ENCODE measurements at regions not wholly inside any gene's neighbourhood (a gene's known extent, or its start where the extent isn't known, plus 50 kb on each side); places are given as distances from the start of the nearest gene placed in this dataset.

DNA sequence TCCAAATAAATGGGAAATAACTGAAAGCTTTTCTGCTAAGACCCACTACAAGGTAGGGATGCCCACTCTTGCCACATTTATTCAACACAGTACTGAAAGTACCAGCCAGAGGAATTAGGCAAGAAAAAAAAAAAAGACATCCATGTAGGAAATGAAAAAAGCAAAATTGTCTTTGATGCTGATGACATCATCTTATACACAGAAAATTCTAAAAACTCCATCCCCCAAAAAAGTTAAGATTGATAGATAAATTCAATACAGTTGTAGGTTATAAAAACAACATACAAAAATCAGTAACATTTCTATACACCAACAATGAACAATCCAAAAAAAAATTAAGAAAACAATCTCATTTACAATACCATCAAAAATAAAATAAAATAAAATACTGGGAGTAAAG, 330.4 kb downstream of the RBM26 start:
- intact Hi-C loops (cut with micrococcal nuclease), result no loop called here

DNA sequence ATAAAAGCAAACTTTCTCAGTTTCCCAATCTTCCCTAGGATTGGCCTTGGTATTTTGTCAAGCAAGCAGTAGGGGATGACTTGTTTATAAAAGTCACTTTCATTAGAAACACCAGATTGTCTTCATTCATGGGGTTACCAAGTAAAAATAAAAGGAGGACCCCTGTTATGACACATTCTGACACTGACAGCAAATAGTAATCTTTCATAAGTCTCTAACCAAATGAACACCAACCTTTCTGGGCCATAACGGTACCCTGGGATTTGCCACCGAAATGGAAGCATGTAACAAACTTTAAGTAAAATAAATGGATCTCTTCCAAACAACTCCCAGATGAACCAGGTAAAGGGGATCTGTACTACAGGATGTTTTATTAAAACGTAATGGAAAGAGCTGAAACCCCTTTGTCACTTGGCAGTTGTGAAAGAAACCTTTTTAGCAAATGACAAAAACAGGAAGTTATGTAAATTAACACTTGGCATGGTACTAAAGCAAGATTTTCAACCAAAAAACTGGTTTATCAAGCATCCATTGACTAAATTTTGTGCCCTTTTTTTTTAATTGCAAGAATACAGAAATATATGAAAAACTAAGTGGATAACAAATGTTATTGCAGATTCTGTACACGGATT, 335.6 kb downstream of the RBM26 start:
- Histone ChIP-seq H3K4me1 (ENCODE audit: control insufficient read depth in 2 of 2, insufficient read depth in 2 of 2, low read length in 2 of 2) (peaks cover 13% of the 10 kb centered on the region in 2 donors), H3K4me3 (ENCODE audit: control extremely low read depth in 1 of 5, extremely low read depth in 1 of 5, insufficient read depth in 1 of 5, low read depth in 2 of 5, low read length in 4 of 5) (no peak overlapping the region), H4K20me1 (ENCODE audit: control insufficient read depth, insufficient read depth, low read length, poor library complexity, severe bottlenecking) (no peaks in the 10 kb centered on the region), H3K27ac (ENCODE audit: low read length in 2 of 2) (no peak overlapping the region), H3K9me3 (ENCODE audit: control extremely low read depth in 1 of 3, control insufficient read depth in 2 of 3, insufficient read depth in 1 of 3, low read length in 2 of 3) (no peaks in the 10 kb centered on the region), H2AFZ (ENCODE audit: insufficient read depth, low read depth, low read length, poor library complexity, severe bottlenecking) (no peak overlapping the region), H3K36me3 (replicated peaks in 1 of 2; ENCODE audit: control extremely low read depth in 1 of 2, control insufficient read depth in 1 of 2, extremely low read depth in 1 of 2, insufficient read depth in 2 of 2, low read length in 1 of 2) (no peaks in the 10 kb centered on the region), H3K4me2 (replicated peaks; ENCODE audit: low read depth, low read length, poor library complexity, severe bottlenecking) (peak overlapping the region; percentile 39), H3K27me3 (replicated peaks in 1 of 4; ENCODE audit: control extremely low read depth in 1 of 4, control insufficient read depth in 3 of 4, insufficient read depth in 4 of 4, low read length in 3 of 4) (no peaks in the 10 kb centered on the region), H3K79me2 (ENCODE audit: control insufficient read depth, insufficient read depth, low read length) (no peaks in the 10 kb centered on the region), H3K9ac (ENCODE audit: low read length) (no peak overlapping the region)
- H3K9me3 Mint-ChIP-seq (ENCODE audit: insufficient read depth), result no peaks in the 10 kb centered on the region
- peak overlapping the region; percentile 14 for H3K4me3 Mint-ChIP-seq
- H3K27me3 Mint-ChIP-seq, result no peaks in the 10 kb centered on the region
- WGBS (ENCODE audit: insufficient coverage), result no CpG with 5 or more reads among the region's 4 CpGs
- peak; percentile 20 for DNase-seq
- no peak overlapping the region for H3K27ac Mint-ChIP-seq
- TF ChIP-seq, protein P1, sequence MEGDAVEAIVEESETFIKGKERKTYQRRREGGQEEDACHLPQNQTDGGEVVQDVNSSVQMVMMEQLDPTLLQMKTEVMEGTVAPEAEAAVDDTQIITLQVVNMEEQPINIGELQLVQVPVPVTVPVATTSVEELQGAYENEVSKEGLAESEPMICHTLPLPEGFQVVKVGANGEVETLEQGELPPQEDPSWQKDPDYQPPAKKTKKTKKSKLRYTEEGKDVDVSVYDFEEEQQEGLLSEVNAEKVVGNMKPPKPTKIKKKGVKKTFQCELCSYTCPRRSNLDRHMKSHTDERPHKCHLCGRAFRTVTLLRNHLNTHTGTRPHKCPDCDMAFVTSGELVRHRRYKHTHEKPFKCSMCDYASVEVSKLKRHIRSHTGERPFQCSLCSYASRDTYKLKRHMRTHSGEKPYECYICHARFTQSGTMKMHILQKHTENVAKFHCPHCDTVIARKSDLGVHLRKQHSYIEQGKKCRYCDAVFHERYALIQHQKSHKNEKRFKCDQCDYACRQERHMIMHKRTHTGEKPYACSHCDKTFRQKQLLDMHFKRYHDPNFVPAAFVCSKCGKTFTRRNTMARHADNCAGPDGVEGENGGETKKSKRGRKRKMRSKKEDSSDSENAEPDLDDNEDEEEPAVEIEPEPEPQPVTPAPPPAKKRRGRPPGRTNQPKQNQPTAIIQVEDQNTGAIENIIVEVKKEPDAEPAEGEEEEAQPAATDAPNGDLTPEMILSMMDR (IDR thresholded peaks at IDR 0.05), result no peak
- no peak for TF ChIP-seq EZH2 (IDR thresholded peaks at IDR 0.05; ENCODE audit: borderline replicate concordance, insufficient read depth, low read depth, low read length, poor library complexity, severe bottlenecking)
- ChIA-PET CTCF (no interaction called here), POLR2A (no interaction called here)
- no peak for ATAC-seq (ENCODE audit: low read depth)
- H3K4me1 Mint-ChIP-seq, result peaks cover 19% of the 10 kb centered on the region
- intact Hi-C loops (cut with micrococcal nuclease), result no loop called here

More for the DNA sequence above, 330.4 kb downstream of the RBM26 start:
- TF ChIP-seq EZH2 (IDR thresholded peaks at IDR 0.05; ENCODE audit: borderline replicate concordance, insufficient read depth, low read depth, low read length, poor library complexity, severe bottlenecking), result no peak
- TF ChIP-seq, protein P1 (IDR thresholded peaks at IDR 0.05), result no peak
- no peaks in the 10 kb centered on the region for H4K20me1 ChIP-seq (ENCODE audit: control insufficient read depth, insufficient read depth, low read length, poor library complexity, severe bottlenecking)
- Mint-ChIP-seq H3K4me3 (no peak overlapping the region), H3K27ac (no peak overlapping the region), H3K9me3 (ENCODE audit: insufficient read depth) (peaks cover 4% of the 10 kb centered on the region), H3K27me3 (no peaks in the 10 kb centered on the region), H3K4me1 (peaks cover 6% of the 10 kb centered on the region)
- H3K9ac ChIP-seq (ENCODE audit: low read length), result no peak overlapping the region
- no peaks in the 10 kb centered on the region for H3K36me3 ChIP-seq (replicated peaks in 1 of 2; ENCODE audit: control extremely low read depth in 1 of 2, control insufficient read depth in 1 of 2, extremely low read depth in 1 of 2, insufficient read depth in 2 of 2, low read length in 1 of 2)
- H3K9me3 ChIP-seq (ENCODE audit: control extremely low read depth in 1 of 3, control insufficient read depth in 2 of 3, insufficient read depth in 1 of 3, low read length in 2 of 3), result peaks cover 0 to 12% (median 0%) of the 10 kb centered on the region in 3 donors
- no peak for ATAC-seq (ENCODE audit: low read depth)
- CTCF ChIA-PET, result no interaction called here
- H3K4me2 ChIP-seq (replicated peaks; ENCODE audit: low read depth, low read length, poor library complexity, severe bottlenecking), result no peak overlapping the region
- H3K27ac ChIP-seq (ENCODE audit: low read length in 2 of 2), result no peak overlapping the region
- H3K4me3 ChIP-seq (ENCODE audit: control extremely low read depth in 1 of 5, extremely low read depth in 1 of 5, insufficient read depth in 1 of 5, low read depth in 2 of 5, low read length in 4 of 5), result no peak overlapping the region
- DNase-seq, result no peak
- H3K27me3 ChIP-seq (replicated peaks in 1 of 4; ENCODE audit: control extremely low read depth in 1 of 4, control insufficient read depth in 3 of 4, insufficient read depth in 4 of 4, low read length in 3 of 4), result peaks cover 0 to 2% (median 0%) of the 10 kb centered on the region in 4 experiments
- POLR2A ChIA-PET, result no interaction called here
- peaks cover 3 to 4% of the 10 kb centered on the region in 2 donors for H3K4me1 ChIP-seq (ENCODE audit: control insufficient read depth in 2 of 2, insufficient read depth in 2 of 2, low read length in 2 of 2)
- H2AFZ ChIP-seq (ENCODE audit: insufficient read depth, low read depth, low read length, poor library complexity, severe bottlenecking), result no peak overlapping the region
- H3K79me2 ChIP-seq (ENCODE audit: control insufficient read depth, insufficient read depth, low read length), result no peaks in the 10 kb centered on the region
